Epithelial cell of proximal tubule (primary cell): ENCODE measurements at regions not wholly inside any gene's neighbourhood (a gene's known extent, or its start where the extent isn't known, plus 50 kb on each side); places are given as distances from the start of the nearest gene placed in this dataset.

Experiments used
- DNase-seq: peaks from one replicate; pipeline ENCODE4 v3.0.0-alpha.2; 2011; ENCODE audit warnings: low read depth
- H3K4me3 ChIP-seq: 2 replicates; pipeline ENCODE4 v1.5.1; 2011; ENCODE audit warnings: low read depth, mild to moderate bottlenecking, low read length
- TF ChIP-seq, protein P1 (sequence below): conservative IDR thresholded peaks from 2 replicates; pipeline ENCODE4 v1.5.1; 2012; ENCODE audit warnings: low read depth, mild to moderate bottlenecking, low read length

DNA sequence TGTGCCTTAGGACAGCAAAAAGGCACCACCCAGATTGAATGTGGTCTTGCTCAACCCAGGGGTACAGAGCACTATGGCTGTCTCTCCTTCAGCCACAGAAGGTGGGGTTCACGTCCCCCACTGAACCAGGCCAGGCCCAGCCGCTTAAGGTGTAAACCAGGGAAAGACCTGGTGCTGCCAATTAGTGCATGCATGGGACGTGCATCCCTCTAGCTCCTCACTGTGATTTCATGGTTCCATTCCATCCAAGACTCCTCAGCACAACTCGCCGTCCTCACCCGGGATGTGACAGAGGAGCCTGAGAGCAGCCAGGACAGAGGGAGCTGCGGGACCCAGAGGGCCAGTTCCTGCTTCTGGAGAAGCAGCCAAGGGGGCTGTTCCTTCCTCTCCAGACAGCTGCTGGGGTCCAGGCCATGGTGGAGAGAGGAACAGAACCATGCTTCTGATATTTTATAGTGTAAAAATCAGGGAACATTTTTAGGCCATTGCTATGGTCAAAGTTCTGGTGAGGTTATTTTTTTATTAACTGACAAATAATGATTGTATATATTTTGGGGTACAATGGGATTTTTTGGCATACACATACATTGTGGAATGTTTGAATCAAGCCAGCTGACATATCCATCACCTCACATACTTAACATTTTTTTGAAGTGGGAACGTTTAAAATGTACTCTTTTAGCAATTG, 492.2 kb upstream of the B3GAT1 start:
- no peak for DNase-seq
- TF ChIP-seq, protein P1, sequence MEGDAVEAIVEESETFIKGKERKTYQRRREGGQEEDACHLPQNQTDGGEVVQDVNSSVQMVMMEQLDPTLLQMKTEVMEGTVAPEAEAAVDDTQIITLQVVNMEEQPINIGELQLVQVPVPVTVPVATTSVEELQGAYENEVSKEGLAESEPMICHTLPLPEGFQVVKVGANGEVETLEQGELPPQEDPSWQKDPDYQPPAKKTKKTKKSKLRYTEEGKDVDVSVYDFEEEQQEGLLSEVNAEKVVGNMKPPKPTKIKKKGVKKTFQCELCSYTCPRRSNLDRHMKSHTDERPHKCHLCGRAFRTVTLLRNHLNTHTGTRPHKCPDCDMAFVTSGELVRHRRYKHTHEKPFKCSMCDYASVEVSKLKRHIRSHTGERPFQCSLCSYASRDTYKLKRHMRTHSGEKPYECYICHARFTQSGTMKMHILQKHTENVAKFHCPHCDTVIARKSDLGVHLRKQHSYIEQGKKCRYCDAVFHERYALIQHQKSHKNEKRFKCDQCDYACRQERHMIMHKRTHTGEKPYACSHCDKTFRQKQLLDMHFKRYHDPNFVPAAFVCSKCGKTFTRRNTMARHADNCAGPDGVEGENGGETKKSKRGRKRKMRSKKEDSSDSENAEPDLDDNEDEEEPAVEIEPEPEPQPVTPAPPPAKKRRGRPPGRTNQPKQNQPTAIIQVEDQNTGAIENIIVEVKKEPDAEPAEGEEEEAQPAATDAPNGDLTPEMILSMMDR = no peak
- no peak overlapping the region for H3K4me3 ChIP-seq

DNA sequence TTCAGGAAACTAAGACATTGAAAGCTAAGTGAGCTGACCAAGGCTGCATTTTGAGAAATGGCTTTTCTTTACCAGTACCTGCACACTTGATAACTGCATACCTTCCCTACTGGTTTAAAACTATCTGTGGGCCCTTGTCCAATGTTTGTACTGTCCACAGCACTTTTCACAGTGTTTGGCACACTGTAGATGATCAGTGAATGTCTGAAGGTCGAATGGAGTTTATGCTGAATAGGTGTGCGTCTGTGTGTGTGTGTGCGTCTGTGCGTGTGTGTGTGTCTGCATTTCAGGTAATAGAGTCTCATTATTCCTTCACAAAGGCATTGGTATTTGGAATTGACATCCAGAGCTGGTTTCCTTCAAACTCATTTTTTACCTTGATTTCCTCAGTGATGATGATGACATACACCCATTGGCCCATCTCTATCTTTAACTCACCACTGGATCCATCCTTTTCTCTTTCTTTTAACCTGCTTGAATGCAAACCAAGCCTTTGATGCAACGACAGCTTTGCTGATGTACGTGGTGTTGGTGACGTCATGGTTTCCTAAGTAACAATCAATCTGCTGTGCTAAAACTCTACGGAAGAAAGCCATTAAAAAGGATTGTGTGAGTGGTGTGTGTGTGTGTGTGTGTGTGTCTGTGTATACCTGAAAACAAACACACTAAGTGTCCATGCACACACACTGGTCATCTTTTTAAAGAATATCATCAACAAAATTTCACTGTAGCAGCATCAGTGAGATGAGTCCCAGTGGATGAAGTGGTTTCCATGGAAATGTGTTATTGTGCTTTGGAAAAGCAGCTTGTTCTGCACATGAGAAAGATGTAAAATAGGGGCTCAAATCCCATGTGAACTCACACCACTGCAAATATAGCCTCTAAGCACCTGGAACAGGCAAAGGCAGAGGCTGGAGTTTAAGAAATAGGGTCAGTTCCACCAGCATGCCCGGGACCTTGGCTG, 490.2 kb upstream of the B3GAT1 start:
- DNase-seq = no peak
- TF ChIP-seq, protein P1 = no peak
- no peak overlapping the region for H3K4me3 ChIP-seq

DNA sequence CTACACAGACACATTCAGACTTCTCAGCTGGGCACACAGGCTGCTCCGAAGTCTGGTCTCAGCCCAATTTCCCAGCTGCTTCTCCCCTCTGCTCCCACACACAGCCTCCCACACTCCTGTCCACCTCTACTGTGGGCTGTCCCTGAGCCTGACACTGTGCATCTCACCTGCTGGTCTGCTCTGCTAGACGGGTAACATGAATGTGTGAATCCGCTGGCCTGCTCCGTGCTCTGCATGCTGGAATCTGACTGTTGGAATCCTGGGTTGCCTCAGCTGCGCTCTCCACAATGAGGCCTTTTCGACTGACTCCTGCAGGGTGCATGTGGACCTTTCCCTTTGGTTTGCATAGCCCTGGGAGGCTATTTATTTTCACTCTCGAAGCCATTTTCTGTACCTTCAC, 489.5 kb upstream of the B3GAT1 start:
- no peak for DNase-seq
- TF ChIP-seq, protein P1 = no peak
- no peak overlapping the region for H3K4me3 ChIP-seq

DNA sequence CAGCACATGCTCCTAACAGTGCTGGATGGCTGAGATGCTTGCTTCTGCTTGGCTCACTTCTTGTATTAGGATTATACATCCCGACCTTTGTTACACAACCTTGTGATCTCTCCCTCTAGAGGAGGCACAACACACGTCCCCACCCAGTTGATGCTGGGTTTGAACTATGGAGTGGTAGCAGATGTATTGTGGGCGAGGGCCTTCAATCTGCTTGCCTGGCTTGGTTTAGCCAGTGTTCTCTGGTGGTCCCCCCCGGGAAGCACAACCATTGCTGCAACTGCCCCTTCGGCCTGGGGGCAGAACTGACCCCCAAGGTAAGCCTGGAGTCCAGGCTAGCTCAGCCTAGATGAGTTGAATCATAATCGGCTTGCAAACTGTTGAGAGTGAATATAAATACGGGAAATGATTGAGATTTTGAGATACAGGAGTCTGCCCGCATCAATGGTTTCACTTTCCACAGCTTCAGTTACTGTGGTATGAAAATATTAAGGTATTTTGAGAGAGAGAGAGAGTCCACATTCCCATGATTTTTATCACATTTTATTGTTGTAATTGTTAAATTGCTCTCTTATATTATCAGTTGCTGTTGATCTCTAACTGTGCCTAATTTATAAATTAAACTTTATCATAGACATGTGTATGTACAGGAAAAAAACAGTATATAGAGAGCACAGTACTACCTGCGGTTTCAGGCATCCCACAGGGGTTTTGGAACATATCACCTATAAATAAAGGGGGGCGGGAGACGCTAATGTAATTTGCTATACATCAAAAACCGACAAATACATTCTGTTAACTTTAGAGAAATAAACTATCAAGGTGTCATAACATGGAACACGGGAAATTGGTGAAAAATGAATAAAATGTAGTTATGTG, 482.0 kb upstream of the B3GAT1 start:
- TF ChIP-seq, protein P1 = no peak

DNA sequence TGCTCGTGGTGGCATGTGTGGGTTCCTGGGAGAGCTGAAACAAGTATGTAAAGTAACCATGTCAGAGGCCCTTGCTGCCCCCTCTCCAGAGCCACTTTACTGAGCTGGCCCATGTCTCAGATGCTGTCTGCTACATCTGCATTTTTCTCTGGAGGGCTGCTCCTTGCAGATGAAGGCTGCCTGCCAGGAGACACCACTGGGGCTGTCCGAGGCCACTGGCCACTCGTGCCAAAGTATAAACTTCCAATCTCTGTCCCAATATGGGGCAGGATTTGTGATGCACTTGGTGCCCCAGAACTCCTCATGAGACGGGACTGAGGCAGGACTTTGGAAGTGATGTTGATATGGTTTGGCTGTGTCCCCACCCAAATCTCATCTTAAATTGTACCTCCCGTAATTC, 478.4 kb upstream of the B3GAT1 start:
- no peak overlapping the region for H3K4me3 ChIP-seq
- TF ChIP-seq, protein P1 = no peak
- DNase-seq = no peak

More for the DNA sequence above, 482.0 kb upstream of the B3GAT1 start:
- H3K4me3 ChIP-seq = no peak overlapping the region
- DNase-seq = no peak

DNA sequence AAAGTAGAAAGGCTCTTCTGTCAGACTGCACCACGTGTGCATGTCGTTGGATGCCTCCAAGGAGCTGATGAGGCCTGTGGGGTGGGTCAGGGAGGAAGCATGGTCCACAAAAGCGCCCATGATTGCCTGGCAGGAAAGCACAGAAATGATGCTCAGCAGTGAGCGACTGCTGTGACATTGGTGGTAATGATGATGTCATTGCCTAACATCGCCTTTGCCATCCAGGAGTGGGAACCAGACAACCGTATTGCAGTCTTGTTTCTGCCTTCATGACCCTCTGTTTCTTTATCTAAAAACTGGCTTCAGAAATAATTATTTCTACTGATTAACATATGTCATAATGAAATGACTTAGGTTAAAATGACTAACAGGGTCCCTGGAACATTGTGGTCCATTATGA, 477.8 kb upstream of the B3GAT1 start:
- TF ChIP-seq, protein P1 = no peak
- DNase-seq = no peak
- H3K4me3 ChIP-seq = no peak overlapping the region
